ENCODE measurements at regions not wholly inside any gene's neighbourhood (a gene's known extent, or its start where the extent isn't known, plus 50 kb on each side); places are given as distances from the start of the nearest gene placed in this dataset.

- no peak overlapping the region for H3K4me3 ChIP-seq (ENCODE audit: low read depth, low read length)
- no peak for TF ChIP-seq CTCF (IDR thresholded peaks at IDR 0.05; ENCODE audit: low read depth, low read length)
- DNase-seq, result no peak
- no peaks in the 10 kb centered on the region for H3K9me3 ChIP-seq
- H3K36me3 ChIP-seq, result no peaks in the 10 kb centered on the region
- no peaks in the 10 kb centered on the region for H3K4me1 ChIP-seq
- H3K27me3 ChIP-seq, result no peaks in the 10 kb centered on the region
Observed at GRCh38 chr1:34270181-34270580, 93.5 kb downstream of the C1orf94 start.

GRCh38 chr1:34272152-34272551 lies 95.4 kb downstream of the C1orf94 start:
- Histone ChIP-seq H3K4me3 (ENCODE audit: low read depth, low read length) (no peak overlapping the region), H3K4me1 (no peaks in the 10 kb centered on the region), H3K27me3 (no peaks in the 10 kb centered on the region), H3K9me3 (no peaks in the 10 kb centered on the region), H3K36me3 (no peaks in the 10 kb centered on the region)
- DNase-seq, result no peak
- TF ChIP-seq CTCF (IDR thresholded peaks at IDR 0.05; ENCODE audit: low read depth, low read length), result no peak

- Histone ChIP-seq H3K9me3 (no peaks in the 10 kb centered on the region), H3K27me3 (no peaks in the 10 kb centered on the region), H3K36me3 (no peaks in the 10 kb centered on the region), H3K4me3 (ENCODE audit: low read depth, low read length) (no peak overlapping the region), H3K4me1 (no peaks in the 10 kb centered on the region)
- no peak for DNase-seq
- TF ChIP-seq CTCF (IDR thresholded peaks at IDR 0.05; ENCODE audit: low read depth, low read length), result no peak
Observed at GRCh38 chr1:34275150-34275549, 98.4 kb downstream of the C1orf94 start.

- TF ChIP-seq CTCF (IDR thresholded peaks at IDR 0.05; ENCODE audit: low read depth, low read length), result no peak
- no peaks in the 10 kb centered on the region for H3K36me3 ChIP-seq
- no peaks in the 10 kb centered on the region for H3K27me3 ChIP-seq
- no peaks in the 10 kb centered on the region for H3K9me3 ChIP-seq
- H3K4me3 ChIP-seq (ENCODE audit: low read depth, low read length), result no peak overlapping the region
- no peaks in the 10 kb centered on the region for H3K4me1 ChIP-seq
- DNase-seq, result no peak
Observed at GRCh38 chr1:34276606-34277005, 99.9 kb downstream of the C1orf94 start.

GRCh38 chr1:34277150-34277549 lies 100.4 kb downstream of the C1orf94 start:
- no peaks in the 10 kb centered on the region for H3K4me1 ChIP-seq
- no peaks in the 10 kb centered on the region for H3K36me3 ChIP-seq
- H3K4me3 ChIP-seq (ENCODE audit: low read depth, low read length), result no peak overlapping the region
- H3K27me3 ChIP-seq, result no peaks in the 10 kb centered on the region
- no peak for DNase-seq
- H3K9me3 ChIP-seq, result no peaks in the 10 kb centered on the region
- TF ChIP-seq CTCF (IDR thresholded peaks at IDR 0.05; ENCODE audit: low read depth, low read length), result no peak

GRCh38 chr1:34278211-34278610 lies 101.5 kb downstream of the C1orf94 start:
- H3K4me1 ChIP-seq, result no peaks in the 10 kb centered on the region
- no peak overlapping the region for H3K4me3 ChIP-seq (ENCODE audit: low read depth, low read length)
- H3K27me3 ChIP-seq, result no peaks in the 10 kb centered on the region
- no peak for TF ChIP-seq CTCF (IDR thresholded peaks at IDR 0.05; ENCODE audit: low read depth, low read length)
- H3K9me3 ChIP-seq, result no peaks in the 10 kb centered on the region
- H3K36me3 ChIP-seq, result no peaks in the 10 kb centered on the region
- DNase-seq, result no peak

All from BE2C (cell line).